Hepatic stellate cell (primary cell): ENCODE measurements at regions not wholly inside any gene's neighbourhood (a gene's known extent, or its start where the extent isn't known, plus 50 kb on each side); places are given as distances from the start of the nearest gene placed in this dataset.

Source experiments
- DNase-seq: peaks from one replicate; pipeline ENCODE4 v3.0.0; 2011; ENCODE audit warnings: low spot score

GRCh38 chr2:37809525-37809924 lies 115.6 kb upstream of the RMDN2 start:
- peak; percentile 36 for DNase-seq

DNA sequence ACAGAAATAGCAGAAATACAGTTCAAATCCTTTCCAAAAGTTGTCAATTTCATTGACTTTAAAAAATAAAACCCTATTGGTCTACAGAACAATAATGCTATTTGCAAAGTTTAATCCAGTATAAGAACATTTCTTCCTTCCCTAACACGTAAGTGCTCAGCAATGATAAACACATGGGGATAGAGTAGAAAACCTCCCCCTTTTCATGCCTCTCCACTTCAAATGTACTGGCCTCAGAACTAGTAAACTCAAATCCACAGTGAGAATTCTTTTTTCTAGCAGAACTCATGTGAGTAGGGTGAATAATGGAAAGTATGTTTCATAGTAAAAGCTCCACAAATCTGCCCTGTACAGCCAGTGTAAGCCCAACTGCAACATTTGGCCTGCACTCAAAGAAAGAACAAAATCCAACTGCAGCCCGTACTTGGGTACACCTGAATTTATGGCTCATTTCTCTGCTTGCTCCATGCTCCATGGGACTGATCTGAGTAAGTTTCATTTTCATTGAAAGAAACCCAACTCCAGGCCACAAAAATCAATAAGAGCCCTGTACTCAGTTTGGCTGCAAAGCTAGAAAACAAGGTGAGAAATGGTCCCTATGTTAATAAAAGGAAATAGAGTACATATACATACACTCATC lies 115.0 kb upstream of the RMDN2 start:
- no peak for DNase-seq

DNA sequence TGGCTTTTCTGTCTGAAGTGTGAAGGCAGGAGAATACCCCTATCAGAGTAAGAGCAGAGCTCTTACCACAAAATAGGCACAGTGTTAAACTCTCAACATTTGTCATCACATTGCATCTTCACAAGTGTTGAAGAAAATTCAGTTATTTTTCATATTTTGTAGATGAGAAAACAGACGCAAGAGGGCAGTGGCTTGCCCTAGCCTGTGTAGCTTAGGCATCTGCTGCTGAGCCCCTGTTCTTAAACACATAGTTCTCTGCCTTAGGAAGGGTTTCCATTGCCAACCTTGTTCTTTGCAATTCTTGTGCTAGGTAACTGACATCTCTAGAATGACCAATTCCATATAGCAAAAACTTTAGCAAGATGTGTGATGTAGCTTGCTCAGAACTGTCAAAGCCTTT lies 112.7 kb upstream of the RMDN2 start:
- no peak for DNase-seq

DNA sequence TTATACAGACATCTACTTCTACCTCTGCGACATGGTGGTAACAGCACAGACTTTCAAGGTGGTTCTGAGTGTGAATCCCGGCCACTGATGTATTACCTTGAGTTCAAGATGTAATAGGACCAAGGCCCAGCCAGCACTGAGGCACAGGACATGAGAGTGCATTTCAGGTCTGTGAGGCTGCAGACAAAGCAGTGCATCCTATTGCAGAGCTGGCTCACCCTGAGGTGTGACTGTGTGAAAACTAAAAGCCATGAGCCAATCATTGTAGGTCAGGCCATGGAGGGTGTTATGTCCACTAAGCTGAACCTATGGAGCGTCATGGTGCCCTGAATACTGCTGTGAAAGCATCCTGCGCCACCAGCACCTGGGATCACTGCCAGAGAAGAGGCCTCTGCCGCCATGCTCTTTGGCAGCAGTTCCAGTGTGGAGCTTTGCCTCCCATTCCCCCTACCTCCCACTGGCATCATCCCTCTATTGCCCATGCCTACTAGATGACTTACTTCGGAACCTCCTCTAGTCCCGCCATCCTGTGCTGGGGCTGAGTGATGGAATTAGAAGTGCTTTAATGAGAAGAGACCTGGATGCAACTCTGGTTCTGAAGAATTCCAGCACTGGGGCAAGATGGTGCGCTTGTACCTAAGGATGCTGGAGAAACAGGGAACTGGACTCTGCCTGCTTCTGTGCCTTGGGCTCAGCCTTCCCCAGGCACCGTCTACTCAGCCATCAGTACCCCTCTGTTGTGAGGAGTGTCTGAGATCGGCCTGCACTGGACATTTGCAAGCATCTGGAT lies 112.0 kb upstream of the RMDN2 start:
- DNase-seq: no peak

GRCh38 chr2:37816036-37816435 lies 109.1 kb upstream of the RMDN2 start:
- DNase-seq: no peak

GRCh38 chr2:37816686-37817085 lies 108.4 kb upstream of the RMDN2 start:
- no peak for DNase-seq

- DNase-seq: peak; percentile 47
Measured at GRCh38 chr2:37819186-37819585, 105.9 kb upstream of the RMDN2 start.

DNA sequence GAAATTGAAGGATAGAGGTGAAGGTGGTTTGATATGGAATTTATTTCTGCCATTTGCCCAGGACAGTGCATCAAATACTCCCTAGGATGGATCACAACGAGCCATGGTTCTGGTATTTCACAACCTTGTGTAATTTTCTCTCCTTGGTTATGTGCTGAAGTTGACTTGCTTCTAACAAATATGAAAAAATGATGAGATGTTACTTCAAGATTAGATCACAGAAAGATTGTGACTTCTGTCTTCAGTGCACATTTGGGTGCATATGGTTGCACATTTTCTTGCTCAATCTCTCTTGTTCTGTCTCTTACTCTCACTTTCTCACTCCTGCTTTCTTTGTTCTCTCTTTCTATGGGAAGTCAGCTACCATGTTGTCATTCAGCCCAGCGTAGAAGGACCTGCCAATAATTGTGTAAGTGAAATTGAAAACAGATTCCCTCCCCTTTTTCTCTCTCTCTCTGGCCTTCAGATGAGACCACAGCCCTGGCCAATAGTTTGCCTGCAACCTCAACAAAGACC lies 104.6 kb upstream of the RMDN2 start:
- DNase-seq: no peak

DNA sequence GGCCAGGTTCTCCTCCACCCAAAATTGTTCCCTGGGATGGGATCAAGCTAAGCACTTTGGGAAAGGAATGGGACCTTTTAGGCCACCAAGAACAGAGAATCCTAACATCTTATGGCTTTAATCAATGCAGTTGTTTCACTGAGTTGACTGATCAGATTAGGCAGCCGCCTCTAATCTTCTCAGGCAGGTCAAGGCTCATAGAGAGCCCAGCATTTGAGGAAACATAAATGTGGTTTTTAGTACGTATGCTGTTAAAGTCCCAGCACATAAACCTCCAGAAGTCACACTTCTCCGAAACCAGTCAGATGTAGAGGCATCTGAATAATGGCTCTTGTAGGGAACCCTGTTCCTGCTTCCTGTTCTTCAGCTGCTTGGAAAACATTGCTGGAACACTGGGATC lies 99.5 kb upstream of the RMDN2 start:
- DNase-seq: no peak

DNA sequence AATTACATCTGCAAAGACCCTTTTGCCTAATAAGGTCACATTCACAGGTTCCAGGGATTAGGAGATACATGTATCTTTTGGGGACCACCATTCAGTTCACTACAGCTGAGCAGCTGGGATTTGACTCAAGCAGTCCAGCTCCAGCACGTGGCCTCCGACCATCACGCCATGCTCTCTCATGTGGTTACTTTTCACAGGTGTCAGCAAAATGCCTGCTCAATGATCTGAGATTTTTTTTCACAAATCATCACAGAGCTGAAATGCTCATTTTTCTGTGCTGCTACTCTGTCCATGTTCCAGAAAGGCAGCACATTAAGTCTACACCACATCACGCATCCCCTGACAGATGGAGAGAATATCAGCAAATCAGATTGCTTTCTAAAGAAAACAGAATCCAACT lies 98.5 kb upstream of the RMDN2 start:
- DNase-seq: no peak

DNA sequence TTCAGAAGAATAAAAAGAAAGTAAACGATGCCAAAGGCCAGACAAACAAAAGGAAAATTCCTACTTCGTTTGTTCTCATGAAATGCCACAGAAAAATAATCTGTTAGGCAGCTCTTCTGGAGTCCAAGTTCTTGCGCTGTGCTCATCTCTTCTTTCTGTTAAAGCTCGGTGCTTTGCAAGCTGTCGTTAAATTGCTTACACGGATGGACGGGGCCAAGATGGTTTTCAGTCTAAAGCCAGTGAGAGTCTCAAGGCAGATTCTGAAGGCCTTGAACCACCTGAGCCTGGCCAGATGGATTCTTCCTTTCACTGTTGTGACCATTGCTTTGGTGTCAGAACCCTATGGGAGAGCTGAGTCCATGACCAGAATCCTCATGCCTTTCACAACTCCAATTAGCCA lies 97.6 kb upstream of the RMDN2 start:
- DNase-seq: no peak

DNA sequence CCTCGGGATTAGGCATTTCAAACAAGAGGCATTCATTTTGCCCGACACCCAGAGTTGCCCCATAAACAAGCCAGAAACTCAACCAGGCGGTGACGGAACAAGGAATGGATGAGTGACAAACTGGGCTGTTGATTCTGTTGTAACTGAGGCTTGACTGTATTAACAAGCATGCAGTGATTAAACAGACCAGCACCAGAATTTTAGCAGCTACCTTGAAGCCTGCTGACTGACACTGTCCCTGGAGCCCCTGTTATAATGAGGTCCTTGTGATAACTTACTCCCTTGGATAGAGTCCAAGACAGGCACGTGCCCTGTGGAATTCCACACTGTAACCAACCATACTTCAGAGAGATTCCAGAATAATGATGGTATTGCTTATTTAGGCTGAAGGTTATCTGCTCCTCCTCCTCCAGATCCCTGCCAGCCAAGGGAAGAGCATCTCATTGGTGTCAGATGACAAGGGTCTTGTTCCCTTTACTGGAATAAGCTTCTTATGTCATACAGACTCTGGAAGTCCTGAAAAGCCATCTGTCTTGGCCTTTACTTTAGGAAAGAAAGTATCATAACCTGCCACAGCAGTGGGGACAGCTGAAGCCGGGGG lies 97.1 kb upstream of the RMDN2 start:
- peak; percentile 46 for DNase-seq

- DNase-seq: peak; percentile 71
Measured at GRCh38 chr2:37829202-37829601, 95.9 kb upstream of the RMDN2 start.

GRCh38 chr2:37829616-37830395 lies 95.3 kb upstream of the RMDN2 start:
- DNase-seq: no peak

DNA sequence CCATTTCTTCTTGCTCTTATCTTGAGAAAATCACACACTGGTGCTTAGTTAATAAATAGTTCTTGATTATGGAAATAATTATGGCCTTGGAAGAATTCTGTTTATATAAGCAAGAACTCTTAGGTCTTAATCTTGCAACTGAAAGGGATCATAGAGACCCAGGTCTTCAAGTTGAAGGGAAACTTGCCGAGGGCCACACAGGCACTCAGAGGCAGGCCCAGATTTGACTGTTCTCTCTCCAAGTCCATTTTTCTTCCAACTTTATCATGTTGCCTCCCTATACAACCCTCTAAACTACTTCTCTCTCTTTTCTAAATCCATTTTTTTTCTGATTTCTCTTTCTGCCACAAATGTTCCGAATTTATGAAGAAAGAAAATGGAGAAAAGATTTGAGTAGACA lies 94.5 kb upstream of the RMDN2 start:
- DNase-seq: no peak

DNA sequence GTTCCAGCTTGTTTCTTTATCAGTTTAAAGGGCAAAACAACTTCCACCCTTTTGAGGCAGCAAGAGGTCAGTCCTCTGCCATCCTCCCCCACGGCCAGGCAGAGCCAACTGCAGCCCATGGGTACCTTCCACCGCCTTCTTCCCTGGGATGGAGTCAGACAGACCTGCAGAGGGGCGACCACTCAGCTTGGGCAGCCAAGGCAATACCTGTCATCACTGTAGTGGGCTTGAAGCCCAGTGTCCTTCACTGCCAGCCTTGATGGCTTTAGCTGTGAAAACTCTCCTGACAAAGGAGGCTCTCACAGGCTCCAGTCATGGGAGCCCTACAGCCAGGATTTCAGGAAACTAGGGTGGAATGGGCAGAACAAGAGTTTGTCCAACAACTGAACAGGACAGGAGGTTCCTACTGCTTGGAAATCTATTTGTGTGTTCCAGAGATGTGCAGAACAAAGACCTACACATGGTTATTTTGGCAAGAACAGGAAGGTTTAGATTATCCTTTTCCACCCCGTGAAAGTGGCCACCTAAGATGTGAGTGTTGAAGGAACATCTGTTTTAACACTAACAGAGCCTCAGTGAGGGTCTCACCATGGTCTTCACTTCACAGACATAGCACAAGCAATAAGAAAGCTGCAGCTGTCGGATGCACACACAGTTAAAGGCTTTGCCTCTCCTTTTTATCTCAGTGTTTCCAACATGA lies 93.9 kb upstream of the RMDN2 start:
- DNase-seq: no peak

DNA sequence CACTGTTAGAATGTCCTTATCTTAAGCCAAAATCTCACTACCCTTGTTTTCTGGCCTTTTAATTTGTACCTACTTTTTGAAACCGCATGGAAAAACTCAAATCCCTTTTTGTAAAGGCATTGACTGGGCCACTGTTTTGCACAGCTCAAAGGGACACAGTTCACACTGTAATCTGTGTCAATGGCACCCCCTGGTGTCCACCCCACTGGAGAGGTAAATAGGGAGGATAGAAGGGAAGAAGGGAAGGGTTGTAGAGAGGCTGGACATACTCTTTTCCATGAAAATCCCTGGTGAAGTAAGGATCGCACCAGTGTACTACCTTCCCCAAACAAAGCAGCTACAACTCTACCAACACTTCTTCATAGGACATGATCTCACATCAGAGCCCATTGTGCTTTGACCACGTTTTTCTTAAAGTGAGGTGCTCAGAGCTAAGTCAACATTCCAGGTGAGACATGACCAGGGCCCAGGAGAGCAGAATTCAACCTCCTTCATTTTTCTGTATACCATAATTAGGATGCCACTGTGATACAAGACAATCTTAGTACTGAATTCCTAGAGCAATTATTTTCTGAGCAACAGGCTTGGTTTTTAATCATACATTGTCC lies 92.4 kb upstream of the RMDN2 start:
- peak; percentile 66 for DNase-seq

DNA sequence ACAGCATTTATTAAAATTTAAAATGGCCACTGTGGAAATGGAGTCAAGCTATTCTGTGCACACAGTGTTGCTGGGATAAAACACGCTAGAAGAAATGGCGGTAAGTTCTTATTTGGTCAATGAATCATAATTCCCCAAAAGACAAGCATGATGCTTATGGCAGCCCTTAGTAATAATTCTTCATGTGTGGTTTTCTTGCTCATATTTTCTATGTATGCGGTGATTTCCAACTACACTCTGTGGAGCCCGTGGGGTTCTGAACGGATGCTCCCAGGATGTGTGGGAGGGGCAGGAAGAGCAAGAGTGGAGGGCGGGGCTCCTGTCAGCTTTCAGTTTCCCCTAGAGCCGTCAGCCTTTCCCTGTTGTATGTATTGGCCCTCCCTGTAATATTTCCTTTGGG lies 91.7 kb upstream of the RMDN2 start:
- no peak for DNase-seq

DNA sequence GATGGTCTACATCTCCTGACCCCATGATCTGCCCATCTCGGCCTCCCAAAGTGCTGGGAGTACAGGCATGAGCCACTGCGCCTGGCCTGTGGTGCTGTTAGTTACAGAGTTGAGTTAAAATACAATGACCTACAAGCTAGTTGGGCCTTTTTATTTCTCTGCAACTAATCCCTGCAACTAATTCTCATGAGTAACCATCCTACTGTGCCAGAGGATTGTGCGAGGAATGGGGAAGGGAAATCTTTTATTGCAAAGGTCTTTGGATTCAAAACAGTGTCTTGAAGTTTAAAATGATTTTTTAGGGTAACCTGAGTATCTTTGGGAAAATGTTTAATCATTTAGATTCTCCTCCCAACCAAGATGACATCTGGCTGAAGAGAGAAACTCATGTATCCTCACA lies 88.8 kb upstream of the RMDN2 start:
- DNase-seq: no peak

DNA sequence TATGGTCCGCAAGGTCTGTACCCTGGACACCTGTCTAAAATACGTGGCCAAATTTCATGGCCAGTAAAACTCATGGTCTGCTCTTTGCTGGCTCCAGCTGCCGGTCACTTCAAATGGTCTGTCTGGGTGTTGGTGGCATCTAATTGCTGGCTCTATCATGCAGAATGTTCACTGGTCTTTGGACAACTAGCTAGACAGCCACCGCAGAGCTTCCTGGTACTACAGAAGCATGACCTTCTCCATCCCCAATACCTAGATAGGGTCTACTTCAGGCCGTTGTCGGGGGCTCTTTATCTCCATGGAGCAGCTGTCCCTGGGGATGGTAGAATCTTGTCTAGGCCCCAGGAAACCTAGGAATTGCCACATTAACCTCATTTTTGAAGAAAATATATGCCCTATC lies 88.4 kb upstream of the RMDN2 start:
- DNase-seq: no peak

DNA sequence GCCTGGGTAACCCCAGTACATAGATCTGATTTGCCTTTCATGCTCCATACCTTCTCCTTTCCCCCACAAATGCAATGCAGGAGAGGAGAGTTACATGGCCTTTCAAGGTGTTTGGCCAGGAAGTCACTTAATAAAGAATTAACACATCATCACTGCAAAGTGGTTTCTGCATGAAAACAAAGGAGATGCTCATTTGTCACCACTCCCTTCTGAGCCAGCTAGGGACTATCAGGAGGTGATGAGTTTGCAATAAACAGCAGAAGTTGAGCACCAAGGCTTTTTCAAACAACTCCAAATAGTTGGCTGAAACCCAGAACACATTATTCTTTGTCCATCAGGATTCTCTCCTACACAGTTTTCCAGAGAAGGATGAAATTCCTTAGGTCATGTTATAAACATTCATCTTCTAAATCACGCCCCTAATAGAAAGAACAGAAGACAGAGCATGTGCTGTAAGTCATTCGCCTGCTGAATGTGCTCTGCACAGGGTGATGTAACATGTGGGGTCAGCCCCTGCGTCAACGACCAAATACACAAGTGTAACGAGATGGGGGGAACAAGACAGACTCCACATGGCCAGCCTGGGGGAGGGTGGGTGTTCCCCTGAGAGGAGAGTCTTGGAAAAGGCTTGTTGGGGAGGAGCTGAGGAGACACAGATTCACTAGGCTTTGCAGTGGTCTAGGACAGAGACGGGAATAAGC lies 87.3 kb upstream of the RMDN2 start:
- DNase-seq: peak; percentile 39
